H1 (cell line): ENCODE measurements at regions not wholly inside any gene's neighbourhood (a gene's known extent, or its start where the extent isn't known, plus 50 kb on each side); places are given as distances from the start of the nearest gene placed in this dataset.

Experiments
- ASH2L ChIP-seq: fragments of 200-600, 300-600 bp; sonication (generic); IDR thresholded peaks from one replicate; pipeline ENCODE4 v1.7.1; 2017; ENCODE audit warnings: low read length
- EZH2 ChIP-seq: fragments of 200-600 bp; sonication (generic); IDR thresholded peaks from 2 replicates; pipeline ENCODE4 v1.7.1; 2012; ENCODE audit warnings: low read depth, mild to moderate bottlenecking, moderate library complexity, low read length, inconsistent platforms; ENCODE audit not compliant: severe bottlenecking
- KDM5A ChIP-seq: fragments of 200-600 bp; IDR thresholded peaks from 2 replicates; pipeline ENCODE4 v1.7.1; 2012; ENCODE audit warnings: mild to moderate bottlenecking, low read length, inconsistent platforms, mixed read lengths
- POLR2AphosphoS5 ChIP-seq: IDR thresholded peaks from 2 replicates; pipeline ENCODE4 v1.6.1; 2011; ENCODE audit warnings: low read depth, low read length
- POU5F1 ChIP-seq: IDR thresholded peaks from 2 replicates; pipeline ENCODE4 v1.6.1; 2011; ENCODE audit warnings: low read depth, mild to moderate bottlenecking, low read length, moderate library complexity
- RNF2 ChIP-seq: fragments of 200-900, 300-1000 bp; sonication (generic); IDR thresholded peaks from 2 replicates; pipeline ENCODE4 v1.7.1; 2016; ENCODE audit warnings: borderline replicate concordance, low read depth, mild to moderate bottlenecking, antibody characterized with exemption, low read length; ENCODE audit not compliant: poor library complexity, severe bottlenecking; ENCODE audit errors: missing control alignments
- SP1 ChIP-seq: IDR thresholded peaks from 2 replicates; pipeline ENCODE4 v1.6.1; 2011; ENCODE audit warnings: low read depth, low read length
- TF ChIP-seq, protein P1 (sequence below): fragments of 300-600 bp; sonication (generic); IDR thresholded peaks from 2 replicates; pipeline ENCODE4 v1.7.1; 2012; ENCODE audit warnings: low read length, moderate library complexity, mild to moderate bottlenecking, inconsistent platforms; ENCODE audit not compliant: insufficient replicate concordance
- TF ChIP-seq, protein P2 (sequence below): IDR thresholded peaks from 2 replicates; pipeline ENCODE4 v1.6.1; 2012; ENCODE audit warnings: inconsistent platforms

DNA sequence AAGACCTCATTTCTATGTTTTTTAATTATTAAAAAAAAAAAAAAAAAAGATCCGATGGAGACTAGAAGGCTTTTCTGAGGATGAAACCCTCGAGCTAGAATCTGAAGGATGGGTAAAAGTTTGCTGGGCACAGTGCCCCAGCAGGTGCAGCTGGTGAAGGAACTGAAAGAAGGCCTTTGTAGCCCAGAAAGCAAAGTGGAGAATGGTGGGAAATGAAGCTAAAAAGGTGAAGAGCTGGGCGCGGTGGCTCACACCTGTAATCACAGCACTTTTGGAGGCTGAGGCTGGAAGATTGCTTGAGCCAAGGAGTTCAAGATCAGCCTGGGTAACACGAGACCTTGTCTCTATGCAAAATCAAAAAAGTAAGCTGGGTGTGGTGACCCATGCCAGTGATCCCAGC lies 50.3 kb upstream of the SEC14L1 start (continued):
- TF ChIP-seq, protein P1, sequence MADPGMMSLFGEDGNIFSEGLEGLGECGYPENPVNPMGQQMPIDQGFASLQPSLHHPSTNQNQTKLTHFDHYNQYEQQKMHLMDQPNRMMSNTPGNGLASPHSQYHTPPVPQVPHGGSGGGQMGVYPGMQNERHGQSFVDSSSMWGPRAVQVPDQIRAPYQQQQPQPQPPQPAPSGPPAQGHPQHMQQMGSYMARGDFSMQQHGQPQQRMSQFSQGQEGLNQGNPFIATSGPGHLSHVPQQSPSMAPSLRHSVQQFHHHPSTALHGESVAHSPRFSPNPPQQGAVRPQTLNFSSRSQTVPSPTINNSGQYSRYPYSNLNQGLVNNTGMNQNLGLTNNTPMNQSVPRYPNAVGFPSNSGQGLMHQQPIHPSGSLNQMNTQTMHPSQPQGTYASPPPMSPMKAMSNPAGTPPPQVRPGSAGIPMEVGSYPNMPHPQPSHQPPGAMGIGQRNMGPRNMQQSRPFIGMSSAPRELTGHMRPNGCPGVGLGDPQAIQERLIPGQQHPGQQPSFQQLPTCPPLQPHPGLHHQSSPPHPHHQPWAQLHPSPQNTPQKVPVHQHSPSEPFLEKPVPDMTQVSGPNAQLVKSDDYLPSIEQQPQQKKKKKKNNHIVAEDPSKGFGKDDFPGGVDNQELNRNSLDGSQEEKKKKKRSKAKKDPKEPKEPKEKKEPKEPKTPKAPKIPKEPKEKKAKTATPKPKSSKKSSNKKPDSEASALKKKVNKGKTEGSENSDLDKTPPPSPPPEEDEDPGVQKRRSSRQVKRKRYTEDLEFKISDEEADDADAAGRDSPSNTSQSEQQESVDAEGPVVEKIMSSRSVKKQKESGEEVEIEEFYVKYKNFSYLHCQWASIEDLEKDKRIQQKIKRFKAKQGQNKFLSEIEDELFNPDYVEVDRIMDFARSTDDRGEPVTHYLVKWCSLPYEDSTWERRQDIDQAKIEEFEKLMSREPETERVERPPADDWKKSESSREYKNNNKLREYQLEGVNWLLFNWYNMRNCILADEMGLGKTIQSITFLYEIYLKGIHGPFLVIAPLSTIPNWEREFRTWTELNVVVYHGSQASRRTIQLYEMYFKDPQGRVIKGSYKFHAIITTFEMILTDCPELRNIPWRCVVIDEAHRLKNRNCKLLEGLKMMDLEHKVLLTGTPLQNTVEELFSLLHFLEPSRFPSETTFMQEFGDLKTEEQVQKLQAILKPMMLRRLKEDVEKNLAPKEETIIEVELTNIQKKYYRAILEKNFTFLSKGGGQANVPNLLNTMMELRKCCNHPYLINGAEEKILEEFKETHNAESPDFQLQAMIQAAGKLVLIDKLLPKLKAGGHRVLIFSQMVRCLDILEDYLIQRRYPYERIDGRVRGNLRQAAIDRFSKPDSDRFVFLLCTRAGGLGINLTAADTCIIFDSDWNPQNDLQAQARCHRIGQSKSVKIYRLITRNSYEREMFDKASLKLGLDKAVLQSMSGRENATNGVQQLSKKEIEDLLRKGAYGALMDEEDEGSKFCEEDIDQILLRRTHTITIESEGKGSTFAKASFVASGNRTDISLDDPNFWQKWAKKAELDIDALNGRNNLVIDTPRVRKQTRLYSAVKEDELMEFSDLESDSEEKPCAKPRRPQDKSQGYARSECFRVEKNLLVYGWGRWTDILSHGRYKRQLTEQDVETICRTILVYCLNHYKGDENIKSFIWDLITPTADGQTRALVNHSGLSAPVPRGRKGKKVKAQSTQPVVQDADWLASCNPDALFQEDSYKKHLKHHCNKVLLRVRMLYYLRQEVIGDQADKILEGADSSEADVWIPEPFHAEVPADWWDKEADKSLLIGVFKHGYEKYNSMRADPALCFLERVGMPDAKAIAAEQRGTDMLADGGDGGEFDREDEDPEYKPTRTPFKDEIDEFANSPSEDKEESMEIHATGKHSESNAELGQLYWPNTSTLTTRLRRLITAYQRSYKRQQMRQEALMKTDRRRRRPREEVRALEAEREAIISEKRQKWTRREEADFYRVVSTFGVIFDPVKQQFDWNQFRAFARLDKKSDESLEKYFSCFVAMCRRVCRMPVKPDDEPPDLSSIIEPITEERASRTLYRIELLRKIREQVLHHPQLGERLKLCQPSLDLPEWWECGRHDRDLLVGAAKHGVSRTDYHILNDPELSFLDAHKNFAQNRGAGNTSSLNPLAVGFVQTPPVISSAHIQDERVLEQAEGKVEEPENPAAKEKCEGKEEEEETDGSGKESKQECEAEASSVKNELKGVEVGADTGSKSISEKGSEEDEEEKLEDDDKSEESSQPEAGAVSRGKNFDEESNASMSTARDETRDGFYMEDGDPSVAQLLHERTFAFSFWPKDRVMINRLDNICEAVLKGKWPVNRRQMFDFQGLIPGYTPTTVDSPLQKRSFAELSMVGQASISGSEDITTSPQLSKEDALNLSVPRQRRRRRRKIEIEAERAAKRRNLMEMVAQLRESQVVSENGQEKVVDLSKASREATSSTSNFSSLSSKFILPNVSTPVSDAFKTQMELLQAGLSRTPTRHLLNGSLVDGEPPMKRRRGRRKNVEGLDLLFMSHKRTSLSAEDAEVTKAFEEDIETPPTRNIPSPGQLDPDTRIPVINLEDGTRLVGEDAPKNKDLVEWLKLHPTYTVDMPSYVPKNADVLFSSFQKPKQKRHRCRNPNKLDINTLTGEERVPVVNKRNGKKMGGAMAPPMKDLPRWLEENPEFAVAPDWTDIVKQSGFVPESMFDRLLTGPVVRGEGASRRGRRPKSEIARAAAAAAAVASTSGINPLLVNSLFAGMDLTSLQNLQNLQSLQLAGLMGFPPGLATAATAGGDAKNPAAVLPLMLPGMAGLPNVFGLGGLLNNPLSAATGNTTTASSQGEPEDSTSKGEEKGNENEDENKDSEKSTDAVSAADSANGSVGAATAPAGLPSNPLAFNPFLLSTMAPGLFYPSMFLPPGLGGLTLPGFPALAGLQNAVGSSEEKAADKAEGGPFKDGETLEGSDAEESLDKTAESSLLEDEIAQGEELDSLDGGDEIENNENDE: no peak
- TF ChIP-seq POLR2AphosphoS5: no peak
- no peak for TF ChIP-seq ASH2L
- no peak for TF ChIP-seq RNF2
- TF ChIP-seq KDM5A: no peak
- TF ChIP-seq SP1: no peak
- no peak for TF ChIP-seq EZH2
- TF ChIP-seq, protein P2, sequence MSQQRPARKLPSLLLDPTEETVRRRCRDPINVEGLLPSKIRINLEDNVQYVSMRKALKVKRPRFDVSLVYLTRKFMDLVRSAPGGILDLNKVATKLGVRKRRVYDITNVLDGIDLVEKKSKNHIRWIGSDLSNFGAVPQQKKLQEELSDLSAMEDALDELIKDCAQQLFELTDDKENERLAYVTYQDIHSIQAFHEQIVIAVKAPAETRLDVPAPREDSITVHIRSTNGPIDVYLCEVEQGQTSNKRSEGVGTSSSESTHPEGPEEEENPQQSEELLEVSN: no peak
- no peak for TF ChIP-seq POU5F1
- TF ChIP-seq, all 59 proteins: peak for 0
